Aorta (tissue), 5 donors: ENCODE measurements at regions not wholly inside any gene's neighbourhood (a gene's known extent, or its start where the extent isn't known, plus 50 kb on each side); places are given as distances from the start of the nearest gene placed in this dataset.

Experiments
- ATAC-seq: fragments of 200-7000 bp; cut with Tn5 transposase; one replicate; pipeline ENCODE4 v1.9.1; 2022; ENCODE audit warnings: moderate library complexity; ENCODE audit not compliant: low FRiP score
- DNase-seq, 2 donors: peaks; one replicate each; pipeline ENCODE4 v3.0.0-alpha.2; 2020
- H3K27ac ChIP-seq, 2 donors: one replicate each; pipeline ENCODE4 v1.5.1; 2013; ENCODE audit warnings: low read length in 2 of 2, mild to moderate bottlenecking in 2 of 2, moderate library complexity in 2 of 2, control low read depth in 1 of 2, inconsistent platforms in 1 of 2, low read depth in 1 of 2
- H3K27me3 ChIP-seq, 2 donors: one replicate each; pipeline ENCODE4 v1.6.1; 2013; ENCODE audit warnings: control low read depth in 1 of 2, low read length in 1 of 2, mild to moderate bottlenecking in 1 of 2, moderate library complexity in 1 of 2; ENCODE audit not compliant: insufficient read depth in 2 of 2, control insufficient read depth in 1 of 2
- H3K36me3 ChIP-seq, 2 donors: one replicate each; pipeline ENCODE4 v1.6.1; 2013; ENCODE audit warnings: control low read depth in 1 of 2, low read length in 1 of 2, mild to moderate bottlenecking in 1 of 2; ENCODE audit not compliant: insufficient read depth in 2 of 2, control insufficient read depth in 1 of 2
- H3K4me1 ChIP-seq, 2 donors: one replicate each; pipeline ENCODE4 v1.6.1; 2013; ENCODE audit warnings: low read length in 2 of 2, control low read depth in 1 of 2, mild to moderate bottlenecking in 1 of 2, moderate library complexity in 1 of 2; ENCODE audit not compliant: insufficient read depth in 2 of 2, control insufficient read depth in 1 of 2
- H3K4me3 ChIP-seq, 2 donors: one replicate each; pipeline ENCODE4 v1.5.1; 2013; ENCODE audit warnings: low read length in 2 of 2, control low read depth in 1 of 2, mild to moderate bottlenecking in 1 of 2
- H3K9me3 ChIP-seq: one replicate; pipeline ENCODE4 v1.6.1; 2013; ENCODE audit warnings: mild to moderate bottlenecking, low read length; ENCODE audit not compliant: control insufficient read depth
- WGBS, 2 donors: extraction: QIAGEN DNeasy Blood & Tissue Kit; methylation state at CpG; one replicate each; pipeline ENCODE4 v1.1.7; 2013; 5-methylcytosine and 5-hydroxymethylcytosine counted together
- intact Hi-C, 2 donors: fragments of 100-400 bp; cut with DNase I; formaldehyde crosslinking; loops; one replicate each; pipeline versions ENCODE4 v1.14.2 to v1.15.0; 2022
- donor health status: healthy with polysubstance abuse.
- donor health status: Bipolar disorder and iron deficiency.
- donor health status: DM: no; HTN: no; CAD: no.
- donor health status: DM: no; HTN: no; CAD: no.
- donor health status: DM: yes; HTN: yes; CAD: no.

DNA sequence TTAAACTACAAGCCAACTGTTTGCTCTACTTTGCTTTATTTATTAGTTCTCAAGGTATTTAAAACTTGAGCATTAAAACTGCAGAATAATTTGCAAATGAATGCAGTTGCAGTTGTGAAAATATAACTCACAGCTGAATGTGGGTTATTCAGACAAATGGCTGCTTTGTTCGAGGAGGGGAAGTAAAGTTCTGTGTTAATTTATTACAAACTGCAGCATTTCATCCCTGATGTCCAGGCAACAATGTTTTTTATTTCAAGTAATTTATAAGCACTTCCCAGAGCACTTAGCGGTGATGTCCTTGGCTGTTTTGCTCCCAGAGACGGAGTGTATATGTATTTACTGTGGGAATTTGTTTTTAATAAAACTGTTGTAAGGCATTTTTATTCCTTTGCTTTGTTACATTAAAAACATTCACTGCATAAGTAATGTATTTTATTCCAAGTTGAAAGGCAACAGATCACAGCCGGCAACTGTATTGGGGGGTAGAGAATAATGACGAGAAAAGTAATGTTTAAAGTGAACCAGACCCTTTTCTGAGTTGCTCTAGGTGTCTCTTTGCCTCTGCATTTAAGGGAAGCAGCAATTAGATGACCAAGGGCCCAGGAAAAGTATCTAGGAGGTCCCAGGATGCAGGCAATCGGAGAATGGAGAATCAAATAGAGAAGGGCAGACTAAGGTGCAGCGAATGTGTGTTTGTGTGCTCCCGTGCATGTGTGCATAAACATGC is 291.2 kb upstream of the SALL1 start:
- intact Hi-C loops = no loop called here
- DNase-seq (no peak), ATAC-seq (no peak)
- Histone ChIP-seq H3K27ac (no peak overlapping the region), H3K4me3 (no peak overlapping the region), H3K9me3 (no peaks in the 10 kb centered on the region), H3K27me3 (peaks cover 0 to 2% of the 10 kb centered on the region in 2 donors), H3K36me3 (no peaks in the 10 kb centered on the region), H3K4me1 (no peaks in the 10 kb centered on the region)
- WGBS, 2 donors = 50 to 58% methylated on average over 8 of the region's 8 CpGs

DNA sequence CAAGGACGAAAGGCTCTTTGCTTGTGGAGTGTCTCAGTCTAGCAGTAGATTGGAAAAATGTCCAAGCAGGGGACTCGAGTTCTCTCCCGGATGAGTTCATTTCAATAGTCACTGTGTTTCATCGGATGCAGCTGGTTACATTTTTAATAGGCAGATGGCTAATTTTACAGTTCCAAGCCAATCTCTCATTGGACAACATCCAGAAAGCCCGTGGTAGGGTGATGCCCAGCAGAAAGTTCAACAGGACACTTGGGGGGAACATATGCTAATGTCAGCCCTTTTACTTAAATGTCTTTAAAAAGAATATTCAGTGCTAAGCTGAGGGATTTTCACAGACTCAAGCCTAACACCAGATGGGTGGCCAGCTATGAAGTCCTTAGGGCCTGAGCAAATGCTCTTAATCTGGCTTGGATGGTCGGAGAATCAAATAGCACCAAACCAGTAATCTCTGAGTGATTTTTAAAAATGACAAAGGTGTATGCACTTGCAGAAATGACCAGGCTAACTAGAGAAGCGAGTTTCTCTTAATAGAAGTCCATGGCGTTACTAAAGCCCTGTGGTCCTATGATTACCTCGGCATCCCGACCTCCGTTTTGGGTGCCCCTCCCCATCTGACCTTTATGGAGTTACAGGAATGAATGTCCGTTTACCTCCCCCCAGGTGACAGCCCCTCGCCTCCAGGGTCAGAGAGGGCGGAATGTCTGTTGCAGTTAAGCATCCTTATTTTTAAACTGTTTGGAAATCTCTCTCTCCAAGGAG is 289.2 kb upstream of the SALL1 start:
- Histone ChIP-seq H3K36me3 (no peaks in the 10 kb centered on the region), H3K27me3 (peaks cover 0 to 3% of the 10 kb centered on the region in 2 donors)

DNA sequence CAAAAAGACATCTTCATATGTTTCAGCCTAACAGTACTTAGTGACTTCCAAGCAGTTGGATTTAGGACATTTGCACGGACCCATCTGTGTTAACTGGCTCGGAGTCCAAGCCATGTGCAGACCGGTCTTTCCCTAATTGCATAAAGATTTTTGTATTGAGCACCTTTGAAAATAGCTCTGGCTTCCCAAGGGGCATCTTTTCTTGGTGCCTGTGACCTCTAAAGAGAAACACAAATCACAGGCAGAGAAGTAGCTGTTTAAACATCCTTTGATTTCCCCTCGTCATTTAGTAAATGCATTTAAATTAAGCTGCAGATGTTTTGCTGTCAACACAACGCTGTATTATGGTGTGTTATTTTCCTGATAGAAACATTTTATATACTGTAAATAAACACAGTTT is 288.2 kb upstream of the SALL1 start:
- no peaks in the 10 kb centered on the region for H3K4me1 ChIP-seq
- intact Hi-C loops = no loop called here
- no peak for ATAC-seq
- H3K36me3 ChIP-seq = no peaks in the 10 kb centered on the region
- no peak overlapping the region for H3K4me3 ChIP-seq
- H3K9me3 ChIP-seq = no peaks in the 10 kb centered on the region
- 17 to 34% methylated on average over 5 of the region's 5 CpGs for WGBS, 2 donors
- H3K27me3 ChIP-seq = peaks cover 0 to 3% of the 10 kb centered on the region in 2 donors
- no peak overlapping the region for H3K27ac ChIP-seq
- no peak for DNase-seq

More for the DNA sequence above, 289.2 kb upstream of the SALL1 start:
- no peak for ATAC-seq
- Histone ChIP-seq H3K9me3 (no peaks in the 10 kb centered on the region), H3K4me3 (no peak overlapping the region), H3K4me1 (no peaks in the 10 kb centered on the region), H3K27ac (no peak overlapping the region)
- intact Hi-C loops = no loop called here
- no peak for DNase-seq
- WGBS, 2 donors = 9 to 12% methylated on average over 14 of the region's 14 CpGs

DNA sequence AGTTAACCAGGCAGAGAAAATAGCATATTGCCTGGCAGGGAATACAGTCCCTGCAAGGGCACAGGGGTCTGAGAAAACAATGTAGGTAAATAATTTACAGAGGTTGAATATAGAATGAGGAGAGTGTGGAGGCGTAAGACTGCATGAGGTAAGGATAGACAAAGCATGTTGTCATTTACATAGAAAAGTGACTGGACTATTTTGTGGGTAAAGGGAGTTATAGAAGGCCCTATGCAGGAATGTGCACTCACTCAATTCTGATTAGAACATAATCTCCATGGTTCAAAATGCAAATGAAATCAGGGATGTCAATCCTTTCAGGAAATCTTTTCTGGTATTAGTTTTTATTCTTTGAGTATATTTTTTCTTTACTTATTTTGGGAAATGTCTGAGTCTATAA is 285.7 kb upstream of the SALL1 start:
- intact Hi-C loops = no loop called here
- Histone ChIP-seq H3K9me3 (no peaks in the 10 kb centered on the region), H3K4me1 (no peaks in the 10 kb centered on the region), H3K36me3 (no peaks in the 10 kb centered on the region), H3K27ac (no peak overlapping the region), H3K4me3 (no peak overlapping the region), H3K27me3 (peaks cover 0 to 1% of the 10 kb centered on the region in 2 donors)
- ATAC-seq (no peak), DNase-seq (no peak)
- whole genome bisulfite sequencing, 2 donors = 78 to 79% methylated on average over 1 of the region's 1 CpG

DNA sequence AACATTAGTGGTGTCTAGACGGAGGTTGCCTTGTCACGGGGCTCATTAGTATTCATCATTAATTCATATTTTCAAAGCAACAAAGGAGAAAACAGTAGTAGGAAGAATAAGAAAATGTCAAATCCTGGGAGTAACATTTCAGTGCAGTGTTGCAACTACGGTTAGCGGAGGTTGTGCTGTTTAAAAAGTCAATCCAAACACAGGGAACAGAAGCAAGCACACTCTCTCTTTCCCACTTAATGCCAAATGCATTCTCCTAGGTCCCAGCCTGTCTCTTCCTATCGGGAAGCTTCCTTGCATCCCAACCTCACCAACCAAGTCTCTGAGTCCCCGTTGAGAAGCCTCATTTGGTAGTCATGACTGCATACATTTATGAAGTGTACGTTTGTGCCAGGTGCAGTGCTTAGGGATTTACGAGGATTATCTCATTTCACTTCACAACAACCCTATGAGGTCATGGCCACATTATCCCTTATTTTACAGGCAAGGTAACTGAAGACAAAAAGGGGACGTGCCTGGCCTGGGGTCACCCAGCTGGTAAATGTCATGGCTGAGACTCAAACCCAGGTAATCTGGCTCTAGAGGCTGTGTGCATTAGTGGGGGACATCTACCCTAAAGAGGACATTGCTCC is 283.6 kb upstream of the SALL1 start:
- DNase-seq (no peak), ATAC-seq (no peak)
- Histone ChIP-seq H3K27ac (no peak overlapping the region), H3K4me1 (no peaks in the 10 kb centered on the region), H3K4me3 (no peak overlapping the region), H3K36me3 (no peaks in the 10 kb centered on the region), H3K9me3 (no peaks in the 10 kb centered on the region), H3K27me3 (peaks cover 0 to 1% of the 10 kb centered on the region in 2 donors)
- intact Hi-C loops = no loop called here
- WGBS, 2 donors = 66% methylated on average over 9 of the region's 9 CpGs

DNA sequence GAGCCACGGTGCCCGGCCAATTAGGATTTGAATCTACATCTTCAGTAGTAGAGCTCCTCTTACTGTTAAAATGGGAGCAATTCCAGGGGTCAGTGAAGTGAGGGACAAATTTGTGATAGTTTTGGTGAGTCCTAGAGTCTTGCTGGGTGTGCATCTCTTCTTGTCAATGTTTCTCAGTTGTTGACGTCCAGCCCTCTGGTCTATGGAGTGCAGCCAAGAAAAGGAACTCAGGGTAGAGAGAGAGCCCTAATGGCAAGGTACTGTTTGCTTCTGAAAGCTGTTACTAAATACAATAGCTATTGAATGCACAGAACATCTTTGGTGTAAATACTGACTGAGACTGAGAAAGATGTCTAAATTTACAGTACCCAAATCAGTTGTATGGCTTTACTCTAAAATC is 282.5 kb upstream of the SALL1 start:
- no peak for ATAC-seq
- no peak overlapping the region for H3K4me3 ChIP-seq
- intact Hi-C loops = no loop called here
- H3K9me3 ChIP-seq = no peaks in the 10 kb centered on the region
- 39 to 46% methylated on average over 3 of the region's 3 CpGs for WGBS, 2 donors
- no peak for DNase-seq
- H3K27ac ChIP-seq = no peak overlapping the region
- H3K4me1 ChIP-seq = no peaks in the 10 kb centered on the region
- H3K36me3 ChIP-seq = no peaks in the 10 kb centered on the region
- peaks cover 0 to 1% of the 10 kb centered on the region in 2 donors for H3K27me3 ChIP-seq

DNA sequence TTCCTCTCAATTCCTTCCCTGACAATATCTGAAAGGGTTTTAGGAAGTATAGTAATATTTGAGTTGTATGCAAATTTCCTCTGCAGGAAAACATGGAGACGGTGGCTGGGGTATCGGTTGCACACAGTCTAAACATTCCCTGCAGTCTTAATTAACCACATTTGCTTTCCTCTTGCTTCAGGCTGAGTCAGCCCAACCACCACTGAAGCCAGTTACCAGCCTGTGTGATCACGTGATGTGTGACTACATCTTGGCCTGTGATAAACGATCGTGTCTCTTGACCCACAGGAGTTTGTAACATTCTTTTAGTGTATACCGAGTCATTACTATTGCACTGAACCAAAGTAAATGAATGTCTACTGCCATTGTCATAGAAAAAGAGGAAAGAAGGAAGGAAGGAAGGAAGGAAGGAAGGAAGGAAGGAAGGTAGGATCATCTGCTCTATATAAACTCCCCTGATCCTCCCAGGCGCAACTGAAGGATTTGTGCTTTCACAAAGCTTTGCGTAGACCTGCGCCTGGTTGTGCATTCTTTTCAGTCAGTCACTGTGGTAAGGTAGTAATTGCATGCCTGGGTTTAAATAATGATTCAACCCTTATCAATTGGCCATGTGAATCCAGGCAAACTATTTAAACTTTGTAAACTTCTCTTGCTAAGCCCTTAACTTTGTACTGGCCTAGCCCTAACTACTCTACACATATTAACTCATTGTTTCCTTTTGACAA is 280.6 kb upstream of the SALL1 start:
- intact Hi-C loops = no loop called here
- Histone ChIP-seq H3K4me3 (no peak overlapping the region), H3K36me3 (no peaks in the 10 kb centered on the region), H3K9me3 (no peaks in the 10 kb centered on the region), H3K27me3 (no peaks in the 10 kb centered on the region), H3K4me1 (no peaks in the 10 kb centered on the region), H3K27ac (no peak overlapping the region)
- 25 to 28% methylated on average over 9 of the region's 9 CpGs for WGBS, 2 donors
- ATAC-seq = no peak
- DNase-seq = no peak

DNA sequence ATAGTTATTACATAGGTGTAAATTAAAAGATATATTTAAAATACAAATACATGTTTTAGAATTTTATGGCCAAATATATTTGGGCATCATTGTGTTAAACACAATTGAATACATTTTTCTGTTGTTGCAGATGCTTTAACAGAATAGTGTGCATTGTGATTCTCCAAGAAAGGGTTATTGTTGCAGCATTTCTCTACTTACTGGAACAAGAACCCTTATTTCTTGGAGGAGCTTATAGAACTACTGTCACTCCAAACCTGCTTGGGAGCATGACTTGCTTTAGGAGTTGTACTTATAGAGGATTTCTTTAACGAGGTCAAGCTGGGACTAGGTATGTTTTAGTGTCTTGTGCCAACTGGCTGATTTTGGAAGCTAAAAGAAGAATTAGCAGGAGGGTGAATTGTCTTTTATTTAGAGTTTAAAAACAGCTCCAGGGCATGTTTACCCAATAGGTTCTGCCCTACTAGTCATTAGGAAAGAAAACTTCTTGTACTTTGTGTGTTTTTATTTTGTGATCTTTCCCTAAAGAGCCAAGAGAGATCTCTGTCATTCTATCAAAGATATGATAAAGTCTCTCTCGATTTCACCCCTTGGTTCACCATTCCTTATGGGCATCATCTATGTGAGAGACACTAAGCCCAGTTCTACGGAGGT is 279.8 kb upstream of the SALL1 start:
- no peak overlapping the region for H3K4me3 ChIP-seq
- no peak for DNase-seq
- H3K9me3 ChIP-seq = no peaks in the 10 kb centered on the region
- no peaks in the 10 kb centered on the region for H3K36me3 ChIP-seq
- no peaks in the 10 kb centered on the region for H3K27me3 ChIP-seq
- ATAC-seq = no peak
- intact Hi-C loops = no loop called here
- 44 to 51% methylated on average over 3 of the region's 3 CpGs for WGBS, 2 donors
- H3K4me1 ChIP-seq = no peaks in the 10 kb centered on the region
- H3K27ac ChIP-seq = no peak overlapping the region
